22Rv1 (cell line): ENCODE measurements at regions not wholly inside any gene's neighbourhood (a gene's known extent, or its start where the extent isn't known, plus 50 kb on each side); places are given as distances from the start of the nearest gene placed in this dataset.

Experiments
- ZFX ChIP-seq: fragments of 450-650 bp; IDR thresholded peaks from 2 replicates; pipeline ENCODE4 v1.6.1; 2017; ENCODE audit warnings: antibody characterized with exemption, borderline replicate concordance
- TF ChIP-seq, protein P1 (sequence below): fragments of 450-650 bp; IDR thresholded peaks from 2 replicates; pipeline ENCODE4 v1.5.1; 2017; ENCODE audit warnings: mild to moderate bottlenecking

DNA sequence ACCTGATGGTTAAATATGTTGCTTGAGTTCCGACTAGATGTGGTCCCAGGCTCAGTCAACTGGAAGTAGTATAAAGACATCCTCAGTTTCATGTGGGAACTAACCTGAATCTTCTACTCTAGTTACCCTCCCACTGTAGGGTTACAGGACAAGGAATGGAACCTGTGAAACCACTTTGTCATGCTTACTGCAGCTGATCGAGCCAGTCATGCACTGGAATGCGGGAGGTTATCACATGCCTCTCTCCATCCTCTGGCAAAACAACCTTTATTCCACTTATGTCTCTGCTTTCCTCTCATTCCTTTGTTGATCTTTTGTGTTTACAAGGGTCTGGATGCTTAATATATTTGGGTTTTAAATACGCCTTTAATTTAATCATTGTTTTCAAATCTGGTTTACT is 111.9 kb upstream of the DDHD1 start:
- no peak for TF ChIP-seq ZFX
- TF ChIP-seq, protein P1, sequence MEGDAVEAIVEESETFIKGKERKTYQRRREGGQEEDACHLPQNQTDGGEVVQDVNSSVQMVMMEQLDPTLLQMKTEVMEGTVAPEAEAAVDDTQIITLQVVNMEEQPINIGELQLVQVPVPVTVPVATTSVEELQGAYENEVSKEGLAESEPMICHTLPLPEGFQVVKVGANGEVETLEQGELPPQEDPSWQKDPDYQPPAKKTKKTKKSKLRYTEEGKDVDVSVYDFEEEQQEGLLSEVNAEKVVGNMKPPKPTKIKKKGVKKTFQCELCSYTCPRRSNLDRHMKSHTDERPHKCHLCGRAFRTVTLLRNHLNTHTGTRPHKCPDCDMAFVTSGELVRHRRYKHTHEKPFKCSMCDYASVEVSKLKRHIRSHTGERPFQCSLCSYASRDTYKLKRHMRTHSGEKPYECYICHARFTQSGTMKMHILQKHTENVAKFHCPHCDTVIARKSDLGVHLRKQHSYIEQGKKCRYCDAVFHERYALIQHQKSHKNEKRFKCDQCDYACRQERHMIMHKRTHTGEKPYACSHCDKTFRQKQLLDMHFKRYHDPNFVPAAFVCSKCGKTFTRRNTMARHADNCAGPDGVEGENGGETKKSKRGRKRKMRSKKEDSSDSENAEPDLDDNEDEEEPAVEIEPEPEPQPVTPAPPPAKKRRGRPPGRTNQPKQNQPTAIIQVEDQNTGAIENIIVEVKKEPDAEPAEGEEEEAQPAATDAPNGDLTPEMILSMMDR, result no peak
